ENCODE measurements at regions not wholly inside any gene's neighbourhood (a gene's known extent, or its start where the extent isn't known, plus 50 kb on each side); places are given as distances from the start of the nearest gene placed in this dataset.

GRCh38 chr4:144340931-144341330 is 200.4 kb upstream of the GYPA start:
- Histone ChIP-seq H3F3A (replicated peaks; ENCODE audit: low read depth) (no peaks in the 10 kb centered on the region), H3K4me1 (ENCODE audit: insufficient read depth) (no peaks in the 10 kb centered on the region), H3K79me2 (replicated peaks; ENCODE audit: insufficient read depth) (no peaks in the 10 kb centered on the region), H3K36me3 (ENCODE audit: insufficient read depth) (no peaks in the 10 kb centered on the region), H3K4me2 (no peak overlapping the region), H3K4me3 (no peak overlapping the region), H3K27me3 (ENCODE audit: insufficient read depth) (no peaks in the 10 kb centered on the region), H4K20me1 (replicated peaks; ENCODE audit: insufficient read depth) (no peaks in the 10 kb centered on the region), H3K27ac (ENCODE audit: low read depth) (no peak overlapping the region), H3K9me2 (ENCODE audit: insufficient read depth) (peaks cover 16% of the 10 kb centered on the region), H2AFZ (no peak overlapping the region)
- peaks cover 10% of the 10 kb centered on the region; the same call in 1 of the 3 replicates for H3K36me3 Mint-ChIP-seq (ENCODE audit: low read depth)
- ATAC-seq (no peak), DNase-seq (ENCODE audit: low spot score) (no peak)
- TF ChIP-seq ETS1 (IDR thresholded peaks at IDR 0.05) (no peak), ZNF462 (CRISPR knock-in tag; IDR thresholded peaks at IDR 0.05) (no peak), NANOG (IDR thresholded peaks at IDR 0.05; ENCODE audit: borderline replicate concordance) (no peak), EZH2 (IDR thresholded peaks at IDR 0.05; ENCODE audit: low read depth, unreplicated experiment) (no peak), REST (IDR thresholded peaks at IDR 0.05; ENCODE audit: unreplicated experiment) (no peak)
- H3K27me3 Mint-ChIP-seq (ENCODE audit: insufficient read depth, low read depth, poor library complexity), result peaks cover 2% of the 10 kb centered on the region
- H3K4me3 Mint-ChIP-seq, result no peak overlapping the region
- peaks cover 10% of the 10 kb centered on the region for H3K9me3 Mint-ChIP-seq
- no peak overlapping the region for H3K27ac Mint-ChIP-seq
- peaks cover 17% of the 10 kb centered on the region for H3K4me1 Mint-ChIP-seq
